GM12878 (cell line): ENCODE measurements at regions not wholly inside any gene's neighbourhood (a gene's known extent, or its start where the extent isn't known, plus 50 kb on each side); places are given as distances from the start of the nearest gene placed in this dataset.
A peak's percentile ranks its signal among the peaks of the same experiment; 100 is the strongest.

Experiments used
- ATF7 ChIP-seq: fragments of 450-650 bp; IDR thresholded peaks from 2 replicates; pipeline ENCODE4 v1.6.1; 2016; ENCODE audit warnings: low read depth, mild to moderate bottlenecking
- CBX3 ChIP-seq: fragments of 200-600 bp; sonication (generic); IDR thresholded peaks from 2 replicates; pipeline ENCODE4 v1.6.1; 2016; ENCODE audit warnings: low read depth, borderline replicate concordance
- CBX5 ChIP-seq: sonication (generic); IDR thresholded peaks from 2 replicates; pipeline ENCODE4 v1.6.1; 2016; ENCODE audit warnings: low read depth, moderate library complexity, mild to moderate bottlenecking, inconsistent platforms
- CHD2 ChIP-seq: IDR thresholded peaks from 2 replicates; pipeline ENCODE4 v1.6.1; 2011; ENCODE audit warnings: low read depth, low read length, improper control_type of control experiment, borderline replicate concordance
- CHD4 ChIP-seq: fragments of 200-600 bp; sonication (generic); IDR thresholded peaks from 2 replicates; pipeline ENCODE4 v1.6.1; 2016; ENCODE audit warnings: mild to moderate bottlenecking
- CTCF ChIP-seq, 3 experiments: IDR thresholded peaks in 2 of 3; conservative IDR thresholded peaks in 1 of 3; 2 replicates each; pipeline ENCODE4 v1.5.1; 2011; ENCODE audit warnings: low read depth in 3 of 3, low read length in 3 of 3, mild to moderate bottlenecking in 3 of 3, control low read depth in 2 of 3, moderate library complexity in 2 of 3, inconsistent platforms in 1 of 3, mixed read lengths in 1 of 3; ENCODE audit not compliant: control insufficient read depth in 2 of 3, insufficient read depth in 1 of 3; ENCODE audit errors: extremely low read depth in 1 of 3
- EP300 ChIP-seq, 2 experiments: fragments of 150-350 bp in 1 of 2; IDR thresholded peaks; 2 replicates each; pipeline ENCODE4 v1.6.1; 2011 to 2012; ENCODE audit warnings: low read depth in 2 of 2, low read length in 2 of 2, borderline replicate concordance in 1 of 2, improper control_type of control experiment in 1 of 2, inconsistent platforms in 1 of 2; ENCODE audit not compliant: control insufficient read depth in 1 of 2
- FOXM1 ChIP-seq: IDR thresholded peaks from 2 replicates; pipeline ENCODE4 v1.6.1; 2012; ENCODE audit warnings: low read depth, mild to moderate bottlenecking, inconsistent platforms, low read length, moderate library complexity
- GABPA ChIP-seq: IDR thresholded peaks from 2 replicates; pipeline ENCODE4 v1.6.1; 2014; ENCODE audit warnings: antibody characterized with exemption, low read depth, mild to moderate bottlenecking, inconsistent platforms
- IRF4 ChIP-seq: IDR thresholded peaks from 2 replicates; pipeline ENCODE4 v1.6.1; 2011; ENCODE audit warnings: low read depth, low read length
- MEF2A ChIP-seq: IDR thresholded peaks from 2 replicates; pipeline ENCODE4 v1.6.1; 2011; ENCODE audit warnings: low read depth, mild to moderate bottlenecking, low read length, moderate library complexity; ENCODE audit not compliant: insufficient read depth
- MEF2B ChIP-seq: fragments of 450-650 bp; IDR thresholded peaks from 2 replicates; pipeline ENCODE4 v1.6.1; 2018; ENCODE audit warnings: mild to moderate bottlenecking, moderate library complexity; ENCODE audit not compliant: partially characterized antibody, poor library complexity, severe bottlenecking
- MTA2 ChIP-seq: fragments of 450-650 bp; IDR thresholded peaks from 2 replicates; pipeline ENCODE4 v1.6.1; 2016; ENCODE audit warnings: low read depth, mild to moderate bottlenecking, moderate library complexity
- MTA3 ChIP-seq: IDR thresholded peaks from 2 replicates; pipeline ENCODE4 v1.6.1; 2012; ENCODE audit warnings: low read length, inconsistent platforms, borderline replicate concordance
- MYB ChIP-seq: fragments of 150-350 bp; IDR thresholded peaks from 2 replicates; pipeline ENCODE4 v1.6.1; 2014; ENCODE audit warnings: mild to moderate bottlenecking, low read depth, low read length, borderline replicate concordance
- NFXL1 ChIP-seq: fragments of 450-650 bp; IDR thresholded peaks from 2 replicates; pipeline ENCODE4 v1.6.1; 2017; ENCODE audit warnings: antibody characterized with exemption, mild to moderate bottlenecking, borderline replicate concordance
- NR2C1 ChIP-seq: fragments of 450-650 bp; IDR thresholded peaks from 2 replicates; pipeline ENCODE4 v1.6.1; 2017; ENCODE audit warnings: antibody characterized with exemption, mild to moderate bottlenecking, moderate library complexity
- PAX5 ChIP-seq: IDR thresholded peaks from 2 replicates; pipeline ENCODE4 v1.6.1; 2011; ENCODE audit warnings: low read depth, low read length, borderline replicate concordance
- RB1 ChIP-seq: fragments of 450-650 bp; formaldehyde crosslinking; IDR thresholded peaks from 2 replicates; pipeline ENCODE4 v1.6.1; 2017; ENCODE audit warnings: mild to moderate bottlenecking, borderline replicate concordance
- RCOR1 ChIP-seq: conservative IDR thresholded peaks from 2 replicates; pipeline ENCODE4 v1.6.1; 2012; ENCODE audit warnings: low read depth, low read length, improper control_type of control experiment
- RUNX3 ChIP-seq: IDR thresholded peaks from 2 replicates; pipeline ENCODE4 v1.6.1; 2012; ENCODE audit warnings: low read length, inconsistent platforms
- STAT3 ChIP-seq: IDR thresholded peaks from 2 replicates; pipeline ENCODE4 v1.6.1; 2011; ENCODE audit warnings: low read depth, low read length, improper control_type of control experiment
- SUPT20H ChIP-seq: IDR thresholded peaks from 2 replicates; pipeline ENCODE4 v1.6.1; 2011; ENCODE audit warnings: low read depth, mild to moderate bottlenecking, low read length, moderate library complexity, borderline replicate concordance; ENCODE audit not compliant: control insufficient read depth
- SUZ12 ChIP-seq: fragments of 200-600 bp; sonication (generic); IDR thresholded peaks from one replicate; pipeline ENCODE4 v1.6.1; 2018; ENCODE audit warnings: antibody characterized with exemption, mild to moderate bottlenecking; ENCODE audit not compliant: unreplicated experiment
- TBL1XR1 ChIP-seq: IDR thresholded peaks from 2 replicates; pipeline ENCODE4 v1.6.1; 2012; ENCODE audit warnings: low read depth, low read length, improper control_type of control experiment
- TCF12 ChIP-seq: IDR thresholded peaks from 2 replicates; pipeline ENCODE4 v1.6.1; 2011; ENCODE audit warnings: low read depth, mild to moderate bottlenecking, low read length
- YY1 ChIP-seq: IDR thresholded peaks from 2 replicates; pipeline ENCODE4 v1.6.1; 2011; ENCODE audit warnings: low read depth, mild to moderate bottlenecking, low read length
- ZBTB11 ChIP-seq: fragments of 450-650 bp; formaldehyde crosslinking; IDR thresholded peaks from 2 replicates; pipeline ENCODE4 v1.5.0; 2022; ENCODE audit warnings: mild to moderate bottlenecking, missing genetic modification characterization
- ZNF207 ChIP-seq: fragments of 450-650 bp; IDR thresholded peaks from 2 replicates; pipeline ENCODE4 v1.6.1; 2014; ENCODE audit warnings: antibody characterized with exemption, mild to moderate bottlenecking, borderline replicate concordance

GRCh38 chr14:46769292-46769691 is 117.7 kb upstream of the RPL10L start (continued):
- TF ChIP-seq ZBTB11 (CRISPR knock-in tag) (no peak), RCOR1 (0 out of 2 replicates have a peak, but pooled peaks have one; percentile 50), ZNF207 (no peak), ATF7 (0 out of 2 replicates have a peak, but pooled peaks have one; percentile 42), FOXM1 (peak; percentile 81), NR2C1 (no peak), PAX5 (0 out of 2 replicates have a peak, but pooled peaks have one; percentile 28), CBX5 (peak; percentile 93), NFXL1 (no peak), RUNX3 (peak; percentile 86), STAT3 (no peak), SUZ12 (no peak), SUPT20H (no peak), GABPA (0 out of 2 replicates have a peak, but pooled peaks have one; percentile 44), YY1 (no peak), IRF4 (peak; percentile 85), CHD2 (no peak), MTA3 (peak; percentile 86; the same call in 1 of the 2 replicates), MEF2A (0 out of 2 replicates have a peak, but pooled peaks have one; percentile 53), MEF2B (peak; percentile 62), MTA2 (peak; percentile 72), RB1 (no peak), TCF12 (no peak), MYB (no peak), EP300 (IDR thresholded peaks at IDR 0.05; ENCODE audit: borderline replicate concordance in 1 of 2, control insufficient read depth in 1 of 2, low read depth in 2 of 2, low read length in 2 of 2) (peak; percentile 65 to 67; a peak in 2 of 4 replicates), CBX3 (no peak), CTCF (IDR thresholded peaks at IDR 0.05 in 2 of 3, conservative IDR thresholded peaks at IDR 0.05 in 1 of 3; ENCODE audit: control insufficient read depth in 2 of 3, extremely low read depth in 1 of 3, insufficient read depth in 1 of 3, low read depth in 3 of 3, low read length in 3 of 3) (no peak), CHD4 (no peak), TBL1XR1 (0 out of 2 replicates have a peak, but pooled peaks have one; percentile 58)
